ENCODE measurements at regions not wholly inside any gene's neighbourhood (a gene's known extent, or its start where the extent isn't known, plus 50 kb on each side); places are given as distances from the start of the nearest gene placed in this dataset.

GRCh38 chr4:66451741-66452140 lies 781.5 kb upstream of the EPHA5 start (continued):
- TF ChIP-seq RERE (CRISPR knock-in tag; IDR thresholded peaks at IDR 0.05; ENCODE audit: low read depth): no peak

GRCh38 chr4:66443008-66443407 lies 772.7 kb upstream of the EPHA5 start:
- H3K9me3 ChIP-seq (ENCODE audit: low read length): no peaks in the 10 kb centered on the region
- POLR2A ChIA-PET: no interaction called here
- no peaks in the 10 kb centered on the region for H3K79me2 ChIP-seq (ENCODE audit: insufficient read depth, low read length)
- FAIRE-seq: no peak
- H3K27me3 ChIP-seq (ENCODE audit: control insufficient read depth in 1 of 2, insufficient read depth in 2 of 2, low read length in 2 of 2): no peaks in the 10 kb centered on the region
- H3K4me2 ChIP-seq (ENCODE audit: low read depth, low read length): no peak overlapping the region
- H4K20me1 ChIP-seq (ENCODE audit: insufficient read depth, low read length): no peaks in the 10 kb centered on the region
- H3K4me1 ChIP-seq (ENCODE audit: insufficient read depth, low read length): no peaks in the 10 kb centered on the region
- H2AFZ ChIP-seq (ENCODE audit: low read length): no peak overlapping the region
- no peaks in the 10 kb centered on the region for H3K36me3 ChIP-seq (replicated peaks in 1 of 2; ENCODE audit: control insufficient read depth in 1 of 2, insufficient read depth in 2 of 2, low read length in 2 of 2)
- no peak overlapping the region for H3K27ac ChIP-seq (ENCODE audit: extremely low read length, insufficient read depth, low read length)
- no peak for ATAC-seq
- WGBS (ENCODE audit: low lambda C conversion rate): 0% methylated on average over 3 of the region's 3 CpGs
- H3K9ac ChIP-seq (ENCODE audit: insufficient read depth, low read depth, low read length): no peak overlapping the region
- intact Hi-C loops (cut with micrococcal nuclease; ENCODE audit: unreplicated experiment): no loop called here
- in situ Hi-C loops (cut with HindIII; ENCODE audit: extremely low pct_ligation_motif_present, low pct_unique_long_range_greater_than_20kb): no loop called here
- DNase-seq (ENCODE audit: low spot score): no peak
- CTCF ChIA-PET (ENCODE audit: low intra/inter-chr PET ratio, low total read pairs): no interaction called here
- no peak overlapping the region for H3K4me3 ChIP-seq (replicated peaks in 1 of 3; ENCODE audit: insufficient read depth in 1 of 3, low read depth in 2 of 3, low read length in 3 of 3)
- no peak for TF ChIP-seq ZNF644 (CRISPR knock-in tag; IDR thresholded peaks at IDR 0.05; ENCODE audit: low read depth)
- TF ChIP-seq SATB2 (CRISPR knock-in tag; IDR thresholded peaks at IDR 0.05): no peak
- TF ChIP-seq ZKSCAN1 (IDR thresholded peaks at IDR 0.05; ENCODE audit: low read length): no peak
- no peak for TF ChIP-seq SUZ12 (IDR thresholded peaks at IDR 0.05; ENCODE audit: low read depth, low read length)
- TF ChIP-seq MAFF (IDR thresholded peaks at IDR 0.05; ENCODE audit: low read depth, low read length): peak; percentile 63; the same call in 1 of the 2 replicates
- TF ChIP-seq CSRNP1 (CRISPR knock-in tag; IDR thresholded peaks at IDR 0.05): no peak
- peak; percentile 49 to 77; a peak in 3 of 4 replicates for TF ChIP-seq MAFK (conservative IDR thresholded peaks at IDR 0.05 in 1 of 2, IDR thresholded peaks at IDR 0.05 in 1 of 2; ENCODE audit: low read length in 2 of 2)
- TF ChIP-seq BRF2 (CRISPR knock-in tag; IDR thresholded peaks at IDR 0.05): no peak
- TF ChIP-seq ZNF607 (CRISPR knock-in tag; IDR thresholded peaks at IDR 0.05; ENCODE audit: borderline replicate concordance): no peak
- TF ChIP-seq IKZF4 (CRISPR knock-in tag; IDR thresholded peaks at IDR 0.05; ENCODE audit: borderline replicate concordance, low read depth, not compliant biosample characterization): no peak
- TF ChIP-seq NFYC (CRISPR knock-in tag; IDR thresholded peaks at IDR 0.05): no peak
- TF ChIP-seq KDM2A (CRISPR knock-in tag; IDR thresholded peaks at IDR 0.05; ENCODE audit: borderline replicate concordance, low read depth): no peak
- TF ChIP-seq DR1 (CRISPR knock-in tag; IDR thresholded peaks at IDR 0.05): no peak
- TF ChIP-seq ZFX (CRISPR knock-in tag; IDR thresholded peaks at IDR 0.05; ENCODE audit: low read depth): no peak
- BruUV-seq (replicated peaks): no TSS peak

Measured in HepG2 (cell line).